Neutrophil (primary cell): ENCODE measurements at regions not wholly inside any gene's neighbourhood (a gene's known extent, or its start where the extent isn't known, plus 50 kb on each side); places are given as distances from the start of the nearest gene placed in this dataset.

Experiments
- H3K27ac ChIP-seq: fragments of 200-600 bp; sonication (generic); 2 replicates; pipeline ENCODE4 v1.5.1; 2016; ENCODE audit warnings: mild to moderate bottlenecking, moderate library complexity
- H3K27me3 ChIP-seq: fragments of 200-600 bp; sonication (generic); 2 replicates; pipeline ENCODE4 v1.6.0; 2016; ENCODE audit warnings: mild to moderate bottlenecking
- H3K36me3 ChIP-seq: fragments of 200-600 bp; sonication (generic); 2 replicates; pipeline ENCODE4 v1.5.1; 2017
- H3K4me1 ChIP-seq, 2 experiments: fragments of 200-600 bp in 1 of 2; sonication (generic) in 1 of 2; 1 replicate in 1 of 2; 2 replicates in 1 of 2; pipeline versions ENCODE4 v1.5.1 to v1.6.1; 2013 to 2016; ENCODE audit warnings: low read depth in 1 of 2, low read length in 1 of 2, mild to moderate bottlenecking in 1 of 2, moderate library complexity in 1 of 2; ENCODE audit not compliant: control insufficient read depth in 1 of 2, insufficient read depth in 1 of 2
- H3K4me3 ChIP-seq, 2 experiments: fragments of 200-600 bp in 1 of 2; sonication (generic) in 1 of 2; 1 replicate in 1 of 2; 2 replicates in 1 of 2; pipeline ENCODE4 v1.5.1; 2013 to 2016; ENCODE audit warnings: low read depth in 1 of 2, low read length in 1 of 2, mild to moderate bottlenecking in 1 of 2, moderate library complexity in 1 of 2
- H3K9me3 ChIP-seq: fragments of 200-600 bp; sonication (generic); 2 replicates; pipeline ENCODE4 v1.5.1; 2016
- CTCF ChIP-seq: fragments of 200-600 bp; sonication (generic); IDR thresholded peaks from 2 replicates; pipeline ENCODE4 v1.5.1; 2016; ENCODE audit warnings: antibody characterized with exemption

GRCh38 chr7:13174991-13175390 lies 487.6 kb downstream of the ARL4A start:
- Histone ChIP-seq H3K36me3 (no peaks in the 10 kb centered on the region), H3K4me1 (no peaks in the 10 kb centered on the region), H3K4me3 (no peak overlapping the region), H3K27me3 (no peaks in the 10 kb centered on the region), H3K9me3 (no peaks in the 10 kb centered on the region), H3K27ac (no peak overlapping the region)
- TF ChIP-seq CTCF = no peak

GRCh38 chr7:13179011-13179582 lies 491.7 kb downstream of the ARL4A start:
- H3K27ac ChIP-seq = no peak overlapping the region
- H3K4me1 ChIP-seq = no peaks in the 10 kb centered on the region
- no peaks in the 10 kb centered on the region for H3K27me3 ChIP-seq
- no peaks in the 10 kb centered on the region for H3K9me3 ChIP-seq
- H3K36me3 ChIP-seq = no peaks in the 10 kb centered on the region
- H3K4me3 ChIP-seq = no peak overlapping the region
- TF ChIP-seq CTCF = no peak

- no peak overlapping the region for H3K27ac ChIP-seq
- H3K36me3 ChIP-seq = no peaks in the 10 kb centered on the region
- no peak overlapping the region for H3K4me3 ChIP-seq
- no peaks in the 10 kb centered on the region for H3K4me1 ChIP-seq
- H3K9me3 ChIP-seq = no peaks in the 10 kb centered on the region
- H3K27me3 ChIP-seq = no peaks in the 10 kb centered on the region
- TF ChIP-seq CTCF = no peak
Observed at GRCh38 chr7:13179775-13180523, 492.5 kb downstream of the ARL4A start.

- H3K27me3 ChIP-seq = no peaks in the 10 kb centered on the region
Observed at GRCh38 chr7:13181216-13181615, 493.8 kb downstream of the ARL4A start.

GRCh38 chr7:13185139-13185538 lies 497.7 kb downstream of the ARL4A start:
- no peak overlapping the region for H3K4me3 ChIP-seq
- H3K36me3 ChIP-seq = no peaks in the 10 kb centered on the region
- H3K4me1 ChIP-seq = no peaks in the 10 kb centered on the region
- no peak for TF ChIP-seq CTCF
- no peak overlapping the region for H3K27ac ChIP-seq
- H3K9me3 ChIP-seq = no peaks in the 10 kb centered on the region
- H3K27me3 ChIP-seq = no peaks in the 10 kb centered on the region

More at GRCh38 chr7:13181216-13181615, 493.8 kb downstream of the ARL4A start:
- Histone ChIP-seq H3K36me3 (no peaks in the 10 kb centered on the region), H3K27ac (no peak overlapping the region), H3K9me3 (no peaks in the 10 kb centered on the region), H3K4me3 (no peak overlapping the region), H3K4me1 (no peaks in the 10 kb centered on the region)
- no peak for TF ChIP-seq CTCF
